Calu3 (cell line): ENCODE measurements at regions not wholly inside any gene's neighbourhood (a gene's known extent, or its start where the extent isn't known, plus 50 kb on each side); places are given as distances from the start of the nearest gene placed in this dataset.

Source experiments
- BruUV-seq: library from RNA; stranded (reverse); fragments of 400-500 nt; replicated peaks from 2 replicates; lab custom pipeline; 2021; lab: Mats Ljungman, UMichigan
- CTCF ChIA-PET: fragments of 300-600 bp; sonication (Branson Sonifier 250); formaldehyde crosslinking; loops from one replicate; lab custom pipeline; 2022; ENCODE audit warnings: antibody characterized with exemption; lab: Charles Lee
- DNase-seq: peaks from one replicate; pipeline ENCODE4 v3.0.0; 2022
- H3K27ac Mint-ChIP-seq: one replicate; pipeline ENCODE4 v1.8.0; 2022; ENCODE audit warnings: mixed read lengths; ENCODE audit not compliant: unreplicated experiment
- H3K27me3 Mint-ChIP-seq: one replicate; pipeline ENCODE4 v1.8.0; 2022; ENCODE audit warnings: mixed read lengths; ENCODE audit not compliant: unreplicated experiment
- H3K36me3 Mint-ChIP-seq: one replicate; pipeline ENCODE4 v1.8.0; 2022; ENCODE audit warnings: mild to moderate bottlenecking, moderate library complexity, mixed read lengths; ENCODE audit not compliant: insufficient read depth, unreplicated experiment
- H3K4me1 Mint-ChIP-seq: one replicate; pipeline ENCODE4 v1.8.0; 2022; ENCODE audit warnings: mild to moderate bottlenecking, low read depth, mixed read lengths; ENCODE audit not compliant: unreplicated experiment
- H3K4me3 Mint-ChIP-seq: one replicate; pipeline ENCODE4 v1.8.0; 2022; ENCODE audit warnings: mild to moderate bottlenecking, low read depth, moderate library complexity, mixed read lengths; ENCODE audit not compliant: unreplicated experiment
- H3K9me3 Mint-ChIP-seq: one replicate; pipeline ENCODE4 v1.8.0; 2022; ENCODE audit warnings: low read depth, mixed read lengths; ENCODE audit not compliant: unreplicated experiment
- CTCF ChIP-seq: fragments of 200-600 bp; IDR thresholded peaks from one replicate; pipeline ENCODE4 v1.8.0; 2022; ENCODE audit warnings: antibody characterized with exemption; ENCODE audit not compliant: unreplicated experiment
- intact Hi-C: fragments of 100-400 bp; cut with micrococcal nuclease; formaldehyde crosslinking; loops from one replicate; pipeline ENCODE4 v1.10.0; 2022; ENCODE audit not compliant: unreplicated experiment

GRCh38 chr20:39123185-39123557 lies 161.0 kb downstream of the DHX35 start:
- H3K4me1 Mint-ChIP-seq = no peaks in the 10 kb centered on the region
- no TSS peak for BruUV-seq
- no peak overlapping the region for H3K4me3 Mint-ChIP-seq
- CTCF ChIA-PET = no interaction called here
- H3K27me3 Mint-ChIP-seq = peaks cover 91% of the 10 kb centered on the region
- H3K36me3 Mint-ChIP-seq = no peaks in the 10 kb centered on the region
- H3K27ac Mint-ChIP-seq = no peak overlapping the region
- H3K9me3 Mint-ChIP-seq = no peaks in the 10 kb centered on the region
- intact Hi-C loops = no loop called here
- DNase-seq = no peak
- TF ChIP-seq CTCF = no peak

DNA sequence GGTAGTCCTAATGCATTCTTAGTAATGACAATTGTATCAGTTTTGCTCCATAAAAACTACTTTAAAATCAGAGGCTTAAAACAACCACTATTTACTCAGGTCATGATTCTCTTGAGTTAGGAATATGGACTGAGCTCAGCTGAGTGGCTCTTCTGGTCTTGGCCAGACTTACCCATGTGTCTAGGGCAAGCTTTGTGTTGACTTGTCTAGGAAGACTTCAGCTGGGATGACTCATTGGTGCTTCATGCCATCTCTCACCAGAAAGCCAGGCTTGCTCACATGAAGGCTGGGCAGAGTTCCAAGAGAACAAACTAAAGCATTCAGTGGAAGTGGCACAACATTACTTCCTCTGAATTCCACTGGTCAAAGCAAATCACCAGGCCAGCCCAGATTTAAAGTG lies 155.3 kb downstream of the DHX35 start:
- DNase-seq = peak; percentile 87
- intact Hi-C loops = loop anchor here (5.0 to 10.0 kb wide), 3 partner anchors 97 to 1575 kb away; no protein-coding TSS in a partner anchor
- H3K36me3 Mint-ChIP-seq = no peaks in the 10 kb centered on the region
- TF ChIP-seq CTCF = no peak
- H3K4me3 Mint-ChIP-seq = no peak overlapping the region
- CTCF ChIA-PET = interaction anchor here (0.7 to 1.4 kb wide), 7 partner anchors 9 to 1846 kb away, joined by 3 to 14 read pairs (median 4); no protein-coding TSS in a partner anchor
- peaks cover 84% of the 10 kb centered on the region for H3K27me3 Mint-ChIP-seq
- H3K9me3 Mint-ChIP-seq = no peaks in the 10 kb centered on the region
- peaks cover 8% of the 10 kb centered on the region for H3K4me1 Mint-ChIP-seq
- H3K27ac Mint-ChIP-seq = no peak overlapping the region
- BruUV-seq = no TSS peak

DNA sequence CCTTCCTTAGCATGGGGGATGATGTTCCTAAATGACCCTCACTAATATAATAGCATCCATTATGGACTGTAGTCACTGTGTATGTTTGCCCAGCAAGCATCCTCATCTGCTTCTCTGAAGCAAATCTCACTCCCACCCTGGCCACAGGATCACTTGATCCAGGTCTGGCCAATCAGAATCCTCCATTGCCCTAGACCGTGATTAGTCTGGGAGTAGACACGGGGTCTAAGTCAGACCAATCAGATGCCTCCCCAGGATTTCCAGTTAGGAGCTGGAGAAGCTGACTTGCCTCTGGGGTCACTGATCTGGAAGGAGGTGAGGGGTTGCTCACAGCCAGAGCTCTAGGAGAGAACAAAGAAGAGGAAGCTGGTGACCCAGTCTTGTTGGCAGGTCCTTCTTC lies 153.9 kb downstream of the DHX35 start:
- no peak overlapping the region for H3K27ac Mint-ChIP-seq
- peaks cover 84% of the 10 kb centered on the region for H3K27me3 Mint-ChIP-seq
- CTCF ChIA-PET = interaction anchor here (0.6 to 1.1 kb wide), 2 partner anchors 8 to 15 kb away, joined by 3 to 6 read pairs; no protein-coding TSS in a partner anchor
- peaks cover 15% of the 10 kb centered on the region for H3K4me1 Mint-ChIP-seq
- intact Hi-C loops = loop anchor here (5.0 to 10.0 kb wide), 3 partner anchors 99 to 1576 kb away; no protein-coding TSS in a partner anchor
- no peaks in the 10 kb centered on the region for H3K36me3 Mint-ChIP-seq
- no peak for TF ChIP-seq CTCF
- no peaks in the 10 kb centered on the region for H3K9me3 Mint-ChIP-seq
- no TSS peak for BruUV-seq
- DNase-seq = no peak
- no peak overlapping the region for H3K4me3 Mint-ChIP-seq

DNA sequence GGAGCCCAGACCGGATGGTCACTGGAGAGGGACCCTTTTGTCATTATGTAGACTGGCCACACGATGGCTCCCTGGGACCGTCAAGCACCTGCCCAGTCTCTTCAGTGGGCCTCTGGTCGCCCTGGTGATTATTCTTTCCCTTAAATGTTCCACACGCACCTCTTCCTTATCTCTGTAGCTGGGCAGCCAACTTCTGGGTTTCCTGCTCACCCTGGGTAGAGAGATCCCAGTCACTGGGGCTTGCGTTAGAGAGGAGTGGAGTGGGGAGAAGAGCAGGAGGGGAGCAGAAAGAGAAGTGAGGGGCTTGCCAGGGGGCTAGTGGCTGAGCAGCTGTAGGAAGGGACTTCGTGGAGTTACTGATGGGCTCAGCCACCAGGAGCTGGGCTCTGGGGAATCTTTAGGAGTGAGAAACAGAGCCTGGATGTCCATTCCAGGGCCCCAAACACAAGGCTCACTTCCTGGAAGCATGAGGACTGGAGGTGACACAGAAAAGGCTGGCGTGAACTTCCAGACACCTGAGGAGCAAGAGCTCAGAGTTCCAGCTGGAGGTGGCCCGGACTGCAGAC lies 150.1 kb downstream of the DHX35 start:
- no peaks in the 10 kb centered on the region for H3K9me3 Mint-ChIP-seq
- H3K4me1 Mint-ChIP-seq = peaks cover 17% of the 10 kb centered on the region
- H3K27me3 Mint-ChIP-seq = peaks cover 93% of the 10 kb centered on the region
- intact Hi-C loops = loop anchor here (1.0 to 10.0 kb wide), 7 partner anchors 103 to 1851 kb away; no protein-coding TSS in a partner anchor
- no TSS peak for BruUV-seq
- H3K27ac Mint-ChIP-seq = peak overlapping the region; percentile 16
- TF ChIP-seq CTCF = peak; percentile 82
- peak overlapping the region; percentile 10 for H3K4me3 Mint-ChIP-seq
- no peaks in the 10 kb centered on the region for H3K36me3 Mint-ChIP-seq
- CTCF ChIA-PET = interaction anchor here (0.5 to 1.8 kb wide), 7 partner anchors 24 to 1851 kb away, joined by 3 to 11 read pairs (median 5); no protein-coding TSS in a partner anchor
- DNase-seq = peak; percentile 80
